H1 (cell line): ENCODE measurements at regions not wholly inside any gene's neighbourhood (a gene's known extent, or its start where the extent isn't known, plus 50 kb on each side); places are given as distances from the start of the nearest gene placed in this dataset.

Experiments
- CTCF ChIA-PET: fragments of 300-600 bp; sonication (Branson Sonifier 250); formaldehyde crosslinking; loops from one replicate; lab custom pipeline; 2021; ENCODE audit not compliant: partially characterized antibody; lab: Charles Lee
- POLR2A ChIA-PET: fragments of 300-600 bp; sonication (Branson Sonifier 250); formaldehyde crosslinking; loops from one replicate; lab custom pipeline; 2021; ENCODE audit warnings: inconsistent platforms; ENCODE audit not compliant: partially characterized antibody; lab: Charles Lee
- DNase-seq, 2 experiments: peaks; one replicate each; pipeline versions ENCODE4 v3.0.0 to v3.0.0-alpha.2; 2010 to 2022; ENCODE audit warnings: low spot score in 2 of 2, low read depth in 1 of 2, mixed read lengths in 1 of 2
- FAIRE-seq: peaks from 2 replicates; lab custom pipeline; 2011; peaks lifted over from hg19 to GRCh38; lab: Jason Lieb, UNC
- H2AFZ ChIP-seq: 2 replicates; pipeline ENCODE4 v1.8.1; 2012; ENCODE audit warnings: low read length, inconsistent platforms
- H2AK5ac ChIP-seq: 2 replicates; pipeline ENCODE4 v1.6.1; 2013; ENCODE audit warnings: low read depth, low read length
- H2BK120ac ChIP-seq: replicated peaks from 2 replicates; pipeline ENCODE3; 2013; ENCODE audit warnings: low read depth, low read length, inconsistent platforms
- H2BK12ac ChIP-seq: 2 replicates; pipeline ENCODE4 v1.6.1; 2013; ENCODE audit warnings: low read depth, low read length
- H2BK15ac ChIP-seq: 2 replicates; pipeline ENCODE4 v1.6.1; 2013; ENCODE audit warnings: low read length
- H2BK20ac ChIP-seq: 2 replicates; pipeline ENCODE4 v1.6.1; 2013; ENCODE audit warnings: low read length
- H2BK5ac ChIP-seq: 2 replicates; pipeline ENCODE4 v1.6.1; 2013; ENCODE audit warnings: low read depth, low read length
- H3K14ac ChIP-seq: 2 replicates; pipeline ENCODE4 v1.6.1; 2013; ENCODE audit warnings: inconsistent platforms; ENCODE audit not compliant: insufficient read length
- H3K18ac ChIP-seq: 2 replicates; pipeline ENCODE4 v1.6.1; 2013; ENCODE audit warnings: low read length; ENCODE audit errors: extremely low read depth
- H3K23ac ChIP-seq: 2 replicates; pipeline ENCODE4 v1.6.1; 2013; ENCODE audit warnings: inconsistent platforms; ENCODE audit not compliant: insufficient read length
- H3K23me2 ChIP-seq: 2 replicates; pipeline ENCODE4 v1.6.1; 2013; ENCODE audit warnings: low read depth, low read length
- H3K27ac ChIP-seq: 2 replicates; pipeline ENCODE4 v1.6.1; 2011; ENCODE audit warnings: low read depth, low read length, inconsistent platforms
- H3K27me3 ChIP-seq, 4 experiments: replicated peaks in 1 of 4; 1 replicate in 1 of 4; 2 replicates in 3 of 4; pipeline versions ENCODE4 v1.6.1 to v1.8.1; 2011 to 2013; ENCODE audit warnings: low read length in 3 of 4, mild to moderate bottlenecking in 3 of 4, inconsistent platforms in 2 of 4, mixed read lengths in 2 of 4, moderate library complexity in 1 of 4; ENCODE audit not compliant: control insufficient read depth in 3 of 4, insufficient read depth in 3 of 4; ENCODE audit errors: extremely low read depth in 1 of 4
- H3K36me3 ChIP-seq, 4 experiments: 2 replicates each; pipeline versions ENCODE4 v1.6.1 to v1.8.1; 2011 to 2013; ENCODE audit warnings: mild to moderate bottlenecking in 4 of 4, low read length in 3 of 4, moderate library complexity in 2 of 4, control low read depth in 1 of 4, inconsistent platforms in 1 of 4; ENCODE audit not compliant: insufficient read depth in 4 of 4, control insufficient read depth in 2 of 4
- H3K4ac ChIP-seq: replicated peaks from 2 replicates; pipeline ENCODE3; 2013; ENCODE audit warnings: low read length, low read depth, mixed read lengths, inconsistent platforms; ENCODE audit not compliant: insufficient read length
- H3K4me1 ChIP-seq, 4 experiments: replicated peaks in 1 of 4; 1 replicate in 1 of 4; 2 replicates in 3 of 4; pipeline versions ENCODE4 v1.6.1 to v1.8.1; 2011 to 2013; ENCODE audit warnings: low read length in 3 of 4, inconsistent platforms in 2 of 4, mixed read lengths in 1 of 4; ENCODE audit not compliant: insufficient read depth in 4 of 4, control insufficient read depth in 3 of 4
- H3K4me2 ChIP-seq, 2 experiments: 2 replicates each; pipeline versions ENCODE4 v1.6.1 to v1.8.1; 2011 to 2013; ENCODE audit warnings: low read depth in 2 of 2, low read length in 2 of 2, control low read depth in 1 of 2, inconsistent platforms in 1 of 2, mild to moderate bottlenecking in 1 of 2; ENCODE audit not compliant: insufficient read depth in 1 of 2
- H3K4me3 ChIP-seq, 4 experiments: fragments of 200-600, 300-600 bp in 1 of 4; sonication (generic), shearing (Covaris generic), sonication (Bioruptor Twin) in 1 of 4; 2 replicates each; pipeline versions ENCODE4 v1.5.1 to v1.8.1; 2011 to 2016; ENCODE audit warnings: low read length in 4 of 4, low read depth in 3 of 4, control low read depth in 2 of 4, inconsistent platforms in 2 of 4, mild to moderate bottlenecking in 2 of 4, mixed read lengths in 1 of 4, moderate library complexity in 1 of 4; ENCODE audit not compliant: insufficient read depth in 2 of 4; ENCODE audit errors: extremely low read depth in 1 of 4
- H3K56ac ChIP-seq: replicated peaks from 2 replicates; pipeline ENCODE3; 2013; ENCODE audit warnings: low read depth, mild to moderate bottlenecking, mixed read lengths, low read length, inconsistent platforms; ENCODE audit not compliant: insufficient read length
- H3K79me1 ChIP-seq: 2 replicates; pipeline ENCODE4 v1.6.1; 2013; ENCODE audit warnings: low read depth, low read length, control low read depth
- H3K79me2 ChIP-seq, 2 experiments: 2 replicates each; pipeline versions ENCODE4 v1.6.1 to v1.8.1; 2012 to 2013; ENCODE audit warnings: low read length in 2 of 2, mild to moderate bottlenecking in 2 of 2, inconsistent platforms in 1 of 2; ENCODE audit not compliant: insufficient read depth in 2 of 2, control insufficient read depth in 1 of 2
- H3K9ac ChIP-seq, 4 experiments: replicated peaks in 1 of 4; 1 replicate in 1 of 4; 2 replicates in 3 of 4; pipeline versions ENCODE4 v1.6.1 to v1.8.1; 2011 to 2013; ENCODE audit warnings: low read depth in 3 of 4, low read length in 3 of 4, control low read depth in 2 of 4, mild to moderate bottlenecking in 2 of 4, moderate library complexity in 2 of 4, inconsistent platforms in 1 of 4; ENCODE audit errors: extremely low read depth in 1 of 4
- H3K9me3 ChIP-seq, 2 experiments: 2 replicates each; pipeline versions ENCODE4 v1.6.1 to v1.8.1; 2012 to 2013; ENCODE audit warnings: mild to moderate bottlenecking in 2 of 2, moderate library complexity in 2 of 2, control low read depth in 1 of 2, inconsistent platforms in 1 of 2, low read depth in 1 of 2, low read length in 1 of 2, mixed read lengths in 1 of 2; ENCODE audit not compliant: insufficient read depth in 2 of 2
- H4K20me1 ChIP-seq, 2 experiments: replicated peaks in 1 of 2; 2 replicates each; pipeline versions ENCODE3 to v1.8.1; 2011 to 2013; ENCODE audit warnings: inconsistent platforms in 2 of 2, low read length in 2 of 2, mild to moderate bottlenecking in 1 of 2; ENCODE audit not compliant: insufficient read depth in 2 of 2, control insufficient read depth in 1 of 2
- H4K5ac ChIP-seq: 2 replicates; pipeline ENCODE4 v1.6.1; 2013; ENCODE audit warnings: low read length, low read depth, mixed read lengths, inconsistent platforms; ENCODE audit not compliant: insufficient read length
- H4K8ac ChIP-seq: 2 replicates; pipeline ENCODE4 v1.8.0; 2013; ENCODE audit warnings: mild to moderate bottlenecking, moderate library complexity, low read length, inconsistent platforms; ENCODE audit not compliant: insufficient read depth; ENCODE audit errors: extremely low read depth
- H4K91ac ChIP-seq: replicated peaks from 2 replicates; pipeline ENCODE3; 2013; ENCODE audit warnings: low read length, mixed read lengths, inconsistent platforms; ENCODE audit not compliant: insufficient read length
- CBX5 ChIP-seq: fragments of 300-800, 300-1000 bp; sonication (generic); IDR thresholded peaks from 2 replicates; pipeline ENCODE4 v1.7.1; 2016; ENCODE audit warnings: antibody characterized with exemption, low read length, low read depth
- CHD2 ChIP-seq: IDR thresholded peaks from 2 replicates; pipeline ENCODE4 v1.6.1; 2012; ENCODE audit warnings: low read length, improper control_type of control experiment
- CREB1 ChIP-seq: IDR thresholded peaks from 2 replicates; pipeline ENCODE4 v1.6.1; 2012; ENCODE audit warnings: inconsistent platforms
- EZH2 ChIP-seq: fragments of 200-600 bp; sonication (generic); IDR thresholded peaks from 2 replicates; pipeline ENCODE4 v1.7.1; 2012; ENCODE audit warnings: low read depth, mild to moderate bottlenecking, moderate library complexity, low read length, inconsistent platforms; ENCODE audit not compliant: severe bottlenecking
- GTF2F1 ChIP-seq: IDR thresholded peaks from 2 replicates; pipeline ENCODE4 v1.6.1; 2012; ENCODE audit warnings: low read depth, low read length, improper control_type of control experiment, borderline replicate concordance
- KDM4A ChIP-seq: IDR thresholded peaks from one replicate; pipeline ENCODE4 v1.7.1; 2012; ENCODE audit warnings: low read depth, mild to moderate bottlenecking, moderate library complexity, low read length, inconsistent platforms; ENCODE audit not compliant: severe bottlenecking
- KDM5A ChIP-seq: fragments of 200-600 bp; IDR thresholded peaks from 2 replicates; pipeline ENCODE4 v1.7.1; 2012; ENCODE audit warnings: mild to moderate bottlenecking, low read length, inconsistent platforms, mixed read lengths
- PHF8 ChIP-seq: fragments of 200-600 bp; sonication (generic); conservative IDR thresholded peaks from 2 replicates; pipeline ENCODE4 v1.7.1; 2012; ENCODE audit warnings: low read depth, mild to moderate bottlenecking, inconsistent platforms, low read length, moderate library complexity
- RNF2 ChIP-seq: fragments of 200-900, 300-1000 bp; sonication (generic); IDR thresholded peaks from 2 replicates; pipeline ENCODE4 v1.7.1; 2016; ENCODE audit warnings: borderline replicate concordance, low read depth, mild to moderate bottlenecking, antibody characterized with exemption, low read length; ENCODE audit not compliant: poor library complexity, severe bottlenecking; ENCODE audit errors: missing control alignments
- SIN3A ChIP-seq, 2 experiments: IDR thresholded peaks in 1 of 2; conservative IDR thresholded peaks in 1 of 2; 2 replicates each; pipeline ENCODE4 v1.6.1; 2011 to 2012; ENCODE audit warnings: low read length in 2 of 2, improper control_type of control experiment in 1 of 2, low read depth in 1 of 2, mild to moderate bottlenecking in 1 of 2
- SRF ChIP-seq: IDR thresholded peaks from 2 replicates; pipeline ENCODE4 v1.6.1; 2011; ENCODE audit warnings: mild to moderate bottlenecking, low read depth, low read length, moderate library complexity
- SUZ12 ChIP-seq: fragments of 200-600 bp; sonication (generic); IDR thresholded peaks from 2 replicates; pipeline ENCODE4 v1.6.1; 2012; ENCODE audit warnings: mild to moderate bottlenecking, inconsistent platforms, low read length, moderate library complexity, mixed read lengths
- TEAD4 ChIP-seq: IDR thresholded peaks from 2 replicates; pipeline ENCODE4 v1.6.1; 2012; ENCODE audit warnings: low read depth, low read length, inconsistent platforms, mixed read lengths
- USF2 ChIP-seq: IDR thresholded peaks from 2 replicates; pipeline ENCODE4 v1.6.1; 2011; ENCODE audit warnings: low read length, improper control_type of control experiment
- WGBS, 2 experiments: shearing (Covaris generic) in 1 of 2; methylation state at CpG; one replicate each; pipeline versions ENCODE4 v1.1.6 to v1.1.7; 2013 to 2015; ENCODE audit warnings: low lambda C conversion rate in 2 of 2, mixed read lengths in 2 of 2, inconsistent platforms in 1 of 2, low coverage in 1 of 2, missing lambda C conversion rate in 1 of 2; ENCODE audit not compliant: insufficient replicate concordance in 2 of 2, insufficient coverage in 1 of 2, insufficient read length in 1 of 2; ENCODE audit errors: extremely low coverage in 1 of 2, missing lambda C conversion rate in 1 of 2; 5-methylcytosine and 5-hydroxymethylcytosine counted together

GRCh38 chr10:3497581-3497980 lies 287.4 kb downstream of the KLF6 start:
- Histone ChIP-seq H3K23ac (no peak overlapping the region), H3K4me3 (no peak overlapping the region), H3K36me3 (no peaks in the 10 kb centered on the region), H2BK5ac (no peak overlapping the region), H3K4me1 (peaks cover 5 to 33% (median 12%) of the 10 kb centered on the region in 4 experiments), H2BK15ac (no peak overlapping the region), H2BK20ac (no peak overlapping the region), H3K27me3 (no peaks in the 10 kb centered on the region), H3K18ac (no peak overlapping the region), H3K56ac (no peak overlapping the region), H3K9me3 (no peaks in the 10 kb centered on the region), H3K23me2 (no peaks in the 10 kb centered on the region), H4K20me1 (no peaks in the 10 kb centered on the region), H4K8ac (no peak overlapping the region), H2BK120ac (no peak overlapping the region), H3K4me2 (no peak overlapping the region), H3K27ac (no peak overlapping the region), H3K4ac (no peak overlapping the region), H3K79me1 (no peaks in the 10 kb centered on the region), H2AK5ac (no peak overlapping the region), H4K5ac (no peak overlapping the region), H3K79me2 (no peaks in the 10 kb centered on the region), H3K14ac (no peak overlapping the region), H2BK12ac (no peak overlapping the region), H2AFZ (no peak overlapping the region), H3K9ac (no peak overlapping the region), H4K91ac (no peak overlapping the region)
- CTCF ChIA-PET = no interaction called here
- TF ChIP-seq SUZ12 (no peak), TEAD4 (no peak), EZH2 (no peak), SIN3A (conservative IDR thresholded peaks at IDR 0.05 in 1 of 2, IDR thresholded peaks at IDR 0.05 in 1 of 2; ENCODE audit: low read depth in 1 of 2, low read length in 2 of 2) (no peak), USF2 (no peak), SRF (no peak), GTF2F1 (no peak), CREB1 (no peak), KDM5A (no peak), KDM4A (no peak), CHD2 (no peak), PHF8 (no peak), RNF2 (no peak), CBX5 (no peak)
- FAIRE-seq (no peak), DNase-seq (no peak)
- WGBS, 2 experiments = 83% methylated on average over 7 of the region's 7 CpGs; no CpG with 5 or more reads in 1 of the 2 experiments
- POLR2A ChIA-PET = no interaction called here
